OCI-LY1 (cell line): ENCODE measurements at regions not wholly inside any gene's neighbourhood (a gene's known extent, or its start where the extent isn't known, plus 50 kb on each side); places are given as distances from the start of the nearest gene placed in this dataset.

ENCODE experiments used
- EZH2 ChIP-seq: fragments of 200-600 bp; sonication (generic), shearing (Covaris generic); IDR thresholded peaks from 2 replicates; pipeline ENCODE4 v1.8.0; 2017; ENCODE audit warnings: borderline replicate concordance, mixed run types, mild to moderate bottlenecking, antibody characterized with exemption, low read length, moderate library complexity, mixed read lengths
- TF ChIP-seq, protein P1 (sequence below): fragments of 200-600 bp; sonication (generic), shearing (Covaris generic); IDR thresholded peaks from 2 replicates; pipeline ENCODE4 v1.5.1; 2017; ENCODE audit warnings: mild to moderate bottlenecking, antibody characterized with exemption, low read length, moderate library complexity, mixed read lengths

DNA sequence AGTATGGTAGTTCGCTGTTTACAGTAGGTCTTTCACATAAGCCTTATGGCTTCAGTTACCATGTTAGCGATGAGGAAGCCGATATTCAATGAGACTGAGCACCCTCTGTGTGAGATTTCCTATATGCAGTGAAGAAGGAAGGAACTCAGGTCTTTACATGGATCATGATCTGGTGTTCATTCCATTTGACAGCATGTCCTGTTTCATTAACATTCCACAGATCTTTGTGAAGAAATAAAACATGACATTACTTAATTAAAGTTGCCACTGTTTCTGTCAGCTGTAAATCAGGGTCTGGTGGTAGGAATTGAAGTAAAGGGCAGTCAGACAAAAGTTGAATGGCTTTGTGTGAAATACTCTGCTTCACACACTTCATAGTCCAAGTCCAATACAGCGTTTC, 768.6 kb downstream of the ZPLD1 start:
- TF ChIP-seq, protein P1, sequence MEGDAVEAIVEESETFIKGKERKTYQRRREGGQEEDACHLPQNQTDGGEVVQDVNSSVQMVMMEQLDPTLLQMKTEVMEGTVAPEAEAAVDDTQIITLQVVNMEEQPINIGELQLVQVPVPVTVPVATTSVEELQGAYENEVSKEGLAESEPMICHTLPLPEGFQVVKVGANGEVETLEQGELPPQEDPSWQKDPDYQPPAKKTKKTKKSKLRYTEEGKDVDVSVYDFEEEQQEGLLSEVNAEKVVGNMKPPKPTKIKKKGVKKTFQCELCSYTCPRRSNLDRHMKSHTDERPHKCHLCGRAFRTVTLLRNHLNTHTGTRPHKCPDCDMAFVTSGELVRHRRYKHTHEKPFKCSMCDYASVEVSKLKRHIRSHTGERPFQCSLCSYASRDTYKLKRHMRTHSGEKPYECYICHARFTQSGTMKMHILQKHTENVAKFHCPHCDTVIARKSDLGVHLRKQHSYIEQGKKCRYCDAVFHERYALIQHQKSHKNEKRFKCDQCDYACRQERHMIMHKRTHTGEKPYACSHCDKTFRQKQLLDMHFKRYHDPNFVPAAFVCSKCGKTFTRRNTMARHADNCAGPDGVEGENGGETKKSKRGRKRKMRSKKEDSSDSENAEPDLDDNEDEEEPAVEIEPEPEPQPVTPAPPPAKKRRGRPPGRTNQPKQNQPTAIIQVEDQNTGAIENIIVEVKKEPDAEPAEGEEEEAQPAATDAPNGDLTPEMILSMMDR = no peak
- no peak for TF ChIP-seq EZH2
